ENCODE measurements at regions not wholly inside any gene's neighbourhood (a gene's known extent, or its start where the extent isn't known, plus 50 kb on each side); places are given as distances from the start of the nearest gene placed in this dataset.

- no peak for DNase-seq (ENCODE audit: low read depth in 2 of 2, low spot score in 1 of 2)
These were observed 256.6 kb upstream of the CFAP20DC start for GRCh38 chr3:59306436-59306835.

DNA sequence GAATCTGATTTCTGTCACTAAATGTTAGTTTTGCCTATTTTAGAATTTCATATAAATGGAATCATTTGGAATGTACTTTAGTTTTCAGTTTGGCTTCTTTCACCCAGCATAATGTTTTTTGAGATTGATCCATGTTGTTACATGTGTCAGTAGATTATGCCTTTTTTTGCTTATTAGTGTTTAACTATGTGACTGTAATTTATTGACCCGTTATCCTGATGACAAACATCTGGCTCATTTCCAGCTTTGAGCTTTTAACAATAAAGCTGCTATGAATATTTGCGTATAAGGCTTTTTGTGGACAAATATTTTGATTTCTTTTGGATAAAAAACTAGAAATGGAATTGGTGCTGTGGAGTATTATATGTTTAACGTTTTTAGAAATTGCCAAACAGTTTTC lies 254.5 kb upstream of the CFAP20DC start:
- no peak for DNase-seq (ENCODE audit: low read depth in 2 of 2, low spot score in 1 of 2)

DNA sequence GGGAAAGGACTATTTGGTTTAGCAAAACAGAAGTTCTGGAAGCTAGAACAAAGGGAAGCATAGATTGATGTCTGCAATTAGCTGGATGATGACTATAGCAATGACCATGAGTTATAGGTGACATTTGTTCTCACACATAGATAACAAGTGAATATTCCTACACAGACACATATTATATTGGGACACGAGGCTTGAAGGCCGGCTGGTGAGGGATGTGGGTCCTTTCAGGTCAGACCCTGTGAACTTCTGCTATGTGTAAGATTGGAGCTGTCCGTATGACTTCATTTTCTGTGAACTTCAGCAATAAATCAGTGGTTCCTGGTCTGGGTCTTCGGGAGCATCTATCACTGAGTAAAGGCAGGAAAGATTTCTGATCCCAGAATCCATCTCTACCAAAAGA lies 253.6 kb upstream of the CFAP20DC start:
- no peak for DNase-seq (ENCODE audit: low read depth in 2 of 2, low spot score in 1 of 2)

GRCh38 chr3:59302442-59302841 lies 252.6 kb upstream of the CFAP20DC start:
- DNase-seq (ENCODE audit: low read depth in 2 of 2, low spot score in 1 of 2), result no peak

- DNase-seq (ENCODE audit: low read depth in 2 of 2, low spot score in 1 of 2), result no peak
These were observed 250.9 kb upstream of the CFAP20DC start for GRCh38 chr3:59300733-59301132.

GRCh38 chr3:59299561-59299960 lies 249.7 kb upstream of the CFAP20DC start:
- DNase-seq (ENCODE audit: low read depth in 2 of 2, low spot score in 1 of 2), result no peak

DNA sequence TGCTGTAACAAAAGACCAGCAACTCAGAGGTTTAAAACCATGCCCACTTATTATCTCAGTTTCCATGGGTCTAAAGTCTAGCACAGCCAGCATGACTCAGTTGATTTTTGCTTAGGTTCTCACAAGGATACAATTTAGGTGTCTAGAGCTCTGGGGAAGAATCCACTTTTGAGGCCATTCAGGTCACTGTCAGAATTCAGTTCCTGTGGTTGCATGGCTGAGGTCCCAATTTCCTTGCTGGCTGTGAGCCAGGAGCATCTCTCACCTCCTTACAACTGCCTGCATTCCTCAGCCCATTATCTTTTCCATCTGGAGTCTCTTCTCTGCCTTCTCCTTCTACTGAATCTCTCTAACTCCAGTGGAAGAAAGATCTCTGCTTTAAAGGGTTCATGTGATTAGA lies 240.5 kb upstream of the CFAP20DC start:
- DNase-seq (ENCODE audit: low read depth in 2 of 2, low spot score in 1 of 2), result no peak

DNA sequence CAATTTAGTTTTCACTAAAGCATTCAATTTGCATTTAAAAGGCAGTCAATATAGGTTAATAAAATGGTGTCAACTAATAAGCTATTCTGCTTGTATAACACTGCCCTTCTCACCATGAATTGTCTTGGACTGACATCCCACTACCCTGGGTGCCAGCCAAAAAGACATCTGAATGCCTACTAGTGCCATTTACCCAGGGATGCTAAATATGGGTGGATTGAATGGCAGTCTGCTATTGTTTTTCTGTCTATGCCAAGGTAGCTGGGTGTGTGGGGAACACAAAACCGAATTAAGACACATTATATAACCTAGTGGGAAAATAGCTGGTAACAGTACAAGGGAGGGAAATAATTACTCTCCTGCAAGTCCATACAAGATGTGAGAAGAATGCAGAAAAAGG lies 240.0 kb upstream of the CFAP20DC start:
- DNase-seq (ENCODE audit: low read depth in 2 of 2, low spot score in 1 of 2), result no peak

- DNase-seq (ENCODE audit: low read depth in 2 of 2, low spot score in 1 of 2), result no peak
These were observed 239.1 kb upstream of the CFAP20DC start for GRCh38 chr3:59288951-59289350.

GRCh38 chr3:59286791-59287531 lies 237.1 kb upstream of the CFAP20DC start:
- no peak for DNase-seq (ENCODE audit: low read depth in 2 of 2, low spot score in 1 of 2)

GRCh38 chr3:59285560-59285959 lies 235.7 kb upstream of the CFAP20DC start:
- DNase-seq (ENCODE audit: low read depth in 2 of 2, low spot score in 1 of 2), result no peak

DNA sequence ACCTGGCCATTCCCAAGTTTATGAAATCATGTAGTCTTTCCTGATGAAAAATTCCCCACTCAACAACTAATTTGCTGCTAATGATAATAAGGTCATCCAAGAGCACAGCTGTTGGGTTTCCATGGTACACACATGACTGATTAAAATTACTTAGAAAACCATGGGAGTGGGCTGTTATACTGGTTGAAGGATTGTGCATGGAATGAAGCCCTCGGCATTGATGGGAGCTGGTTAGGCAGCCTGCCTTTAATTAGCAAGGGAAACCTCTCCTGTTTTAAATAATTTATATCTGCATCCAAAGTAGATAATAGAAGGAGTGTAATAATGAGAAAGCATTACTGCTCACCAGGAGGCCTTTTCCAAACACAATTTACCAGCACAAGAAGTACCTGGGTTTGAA lies 235.1 kb upstream of the CFAP20DC start:
- DNase-seq (ENCODE audit: low read depth in 2 of 2, low spot score in 1 of 2), result no peak

DNA sequence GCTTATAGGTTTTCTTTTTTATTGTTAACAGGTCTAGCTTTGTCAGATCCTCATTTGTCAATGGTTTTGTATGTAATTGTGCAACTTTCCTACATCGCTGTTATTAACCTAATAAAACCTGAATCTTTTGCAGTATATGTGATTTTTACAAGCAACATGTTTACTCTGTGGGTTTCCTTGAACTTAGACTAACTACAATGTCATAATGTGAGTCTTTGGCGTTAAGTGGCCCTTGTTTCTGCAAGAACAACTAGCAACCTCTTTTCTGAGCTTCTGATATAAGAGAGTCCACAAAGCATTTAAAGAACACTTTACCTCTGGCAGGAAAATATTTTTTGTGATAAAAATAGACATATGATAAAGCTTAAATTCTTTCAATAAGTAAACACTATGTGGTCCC lies 230.3 kb upstream of the CFAP20DC start:
- DNase-seq (ENCODE audit: low read depth in 2 of 2, low spot score in 1 of 2), result no peak

DNA sequence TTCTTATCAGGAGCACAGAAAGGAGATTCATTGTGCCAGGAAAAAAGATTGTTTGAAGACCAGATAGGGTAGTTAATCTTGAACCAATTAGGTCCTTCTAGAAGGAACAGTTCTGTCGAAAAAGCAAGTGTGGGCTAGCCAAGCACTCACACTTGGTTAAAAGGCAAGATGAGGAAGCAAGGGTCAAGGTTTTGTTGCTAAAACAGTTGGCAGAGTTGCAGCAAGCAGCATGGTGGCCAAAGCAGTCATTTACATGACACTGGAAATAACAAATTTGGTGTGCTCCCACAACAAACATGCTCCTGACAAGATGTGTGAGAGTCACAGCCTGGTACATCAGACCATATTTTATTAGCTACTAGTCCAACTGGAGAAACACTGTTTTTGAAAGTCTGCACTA lies 228.0 kb upstream of the CFAP20DC start:
- no peak for DNase-seq (ENCODE audit: low read depth in 2 of 2, low spot score in 1 of 2)

- no peak for DNase-seq (ENCODE audit: low read depth in 2 of 2, low spot score in 1 of 2)
These were observed 227.4 kb upstream of the CFAP20DC start for GRCh38 chr3:59277201-59277600.

- no peak for DNase-seq (ENCODE audit: low read depth in 2 of 2, low spot score in 1 of 2)
These were observed 224.2 kb upstream of the CFAP20DC start for GRCh38 chr3:59273976-59274375.

- no peak for DNase-seq (ENCODE audit: low read depth in 2 of 2, low spot score in 1 of 2)
These were observed 222.1 kb upstream of the CFAP20DC start for GRCh38 chr3:59271971-59272370.

- no peak for DNase-seq (ENCODE audit: low read depth in 2 of 2, low spot score in 1 of 2)
These were observed 221.1 kb upstream of the CFAP20DC start for GRCh38 chr3:59270921-59271320.

GRCh38 chr3:59270209-59270608 lies 220.4 kb upstream of the CFAP20DC start:
- no peak for DNase-seq (ENCODE audit: low read depth in 2 of 2, low spot score in 1 of 2)

GRCh38 chr3:59268170-59268569 lies 218.3 kb upstream of the CFAP20DC start:
- no peak for DNase-seq (ENCODE audit: low read depth in 2 of 2, low spot score in 1 of 2)

DNA sequence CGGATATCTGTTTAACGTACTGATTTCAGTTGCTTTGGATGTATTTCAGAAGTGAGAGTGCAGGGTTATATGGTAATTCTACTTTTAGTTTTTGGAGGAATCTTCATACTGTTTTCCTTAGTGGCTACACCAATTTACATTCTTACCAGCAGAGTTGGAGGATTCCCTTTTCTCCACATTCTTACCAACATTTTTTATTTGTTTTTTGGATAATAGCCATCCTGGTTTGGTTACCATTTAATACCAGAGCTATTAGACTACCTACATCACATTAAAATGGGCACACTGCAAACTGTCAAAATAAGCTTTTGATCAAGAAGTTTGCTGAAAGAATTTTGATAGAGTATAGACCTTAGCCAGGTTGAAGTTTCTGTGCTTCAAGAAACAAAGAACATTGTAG lies 217.2 kb upstream of the CFAP20DC start:
- no peak for DNase-seq (ENCODE audit: low read depth in 2 of 2, low spot score in 1 of 2)

- no peak for DNase-seq (ENCODE audit: low read depth in 2 of 2, low spot score in 1 of 2)
These were observed 216.7 kb upstream of the CFAP20DC start for GRCh38 chr3:59266551-59266950.

- no peak for DNase-seq (ENCODE audit: low read depth in 2 of 2, low spot score in 1 of 2)
These were observed 215.7 kb upstream of the CFAP20DC start for GRCh38 chr3:59265566-59265965.

Data from stimulated activated CD8-positive, alpha-beta memory T cell treated with anti-CD3 and anti-CD28 coated beads, Interleukin-4, amount 100 ng/mL, for 1 hour (primary cell).